ENCODE measurements at regions not wholly inside any gene's neighbourhood (a gene's known extent, or its start where the extent isn't known, plus 50 kb on each side); places are given as distances from the start of the nearest gene placed in this dataset.

DNA sequence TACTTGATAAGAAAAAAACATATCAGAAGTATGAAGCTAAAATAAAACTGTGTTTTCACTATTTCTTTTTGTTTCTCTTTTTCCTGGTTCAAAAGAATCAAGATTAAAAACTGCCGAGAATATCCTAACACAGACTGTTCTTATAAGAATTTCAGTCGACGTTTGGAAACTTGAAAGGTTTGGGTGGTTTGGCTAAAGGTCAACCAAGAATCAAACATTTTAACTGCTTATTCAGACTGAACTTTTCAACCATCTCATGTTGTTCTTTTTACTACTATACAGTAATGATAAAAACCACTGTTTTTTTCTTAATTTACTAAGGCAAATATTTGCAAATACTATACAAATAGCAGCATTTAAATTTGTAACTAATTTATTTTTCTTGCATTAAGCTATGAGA, 308.5 kb upstream of the TFPI start (continued):
- no peak for TF ChIP-seq ZNF462 (CRISPR knock-in tag; IDR thresholded peaks at IDR 0.05)
- no peak for TF ChIP-seq EZH2 (IDR thresholded peaks at IDR 0.05; ENCODE audit: low read depth, unreplicated experiment)
- no peak for TF ChIP-seq ZNF331 (CRISPR knock-in tag; IDR thresholded peaks at IDR 0.05; ENCODE audit: low read depth)
- TF ChIP-seq REST (IDR thresholded peaks at IDR 0.05; ENCODE audit: unreplicated experiment): no peak
- no peak for TF ChIP-seq EZH2phosphoT487 (IDR thresholded peaks at IDR 0.05; ENCODE audit: unreplicated experiment)

DNA sequence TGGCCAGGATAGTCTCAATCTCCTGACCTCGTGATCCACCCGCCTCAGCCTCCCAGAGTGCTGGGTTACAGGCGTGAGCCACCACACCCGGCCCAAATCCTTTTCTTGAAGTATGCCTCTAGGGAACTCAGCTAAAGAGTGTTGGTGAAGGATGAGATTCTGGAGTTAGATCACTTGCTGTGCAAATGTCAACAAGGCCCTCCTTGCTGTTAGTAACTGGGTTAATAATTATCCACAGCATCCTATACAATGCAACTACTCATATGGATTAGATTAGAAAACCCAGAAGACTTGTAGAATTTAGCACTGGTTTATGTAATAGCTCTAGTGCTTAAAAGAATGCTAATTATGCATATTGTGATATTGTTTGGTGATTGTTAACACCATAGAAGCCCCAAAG, 310.8 kb upstream of the TFPI start:
- Histone ChIP-seq H3F3A (replicated peaks; ENCODE audit: low read depth) (no peaks in the 10 kb centered on the region), H3K4me1 (ENCODE audit: insufficient read depth) (no peaks in the 10 kb centered on the region), H2AFZ (no peak overlapping the region), H3K4me3 (no peak overlapping the region), H3K27ac (ENCODE audit: low read depth) (no peak overlapping the region), H3K27me3 (ENCODE audit: insufficient read depth) (no peaks in the 10 kb centered on the region), H4K20me1 (replicated peaks; ENCODE audit: insufficient read depth) (no peaks in the 10 kb centered on the region), H3K36me3 (ENCODE audit: insufficient read depth) (no peaks in the 10 kb centered on the region), H3K79me2 (replicated peaks; ENCODE audit: insufficient read depth) (no peaks in the 10 kb centered on the region), H3K9me2 (ENCODE audit: insufficient read depth) (no peaks in the 10 kb centered on the region), H3K4me2 (no peak overlapping the region)
- Mint-ChIP-seq H3K27me3 (ENCODE audit: insufficient read depth, low read depth, poor library complexity) (peaks cover 20% of the 10 kb centered on the region), H3K36me3 (ENCODE audit: low read depth) (peaks cover 36% of the 10 kb centered on the region), H3K9me3 (peaks cover 34% of the 10 kb centered on the region), H3K4me1 (peaks cover 2% of the 10 kb centered on the region; the same call in 1 of the 3 replicates), H3K4me3 (no peak overlapping the region), H3K27ac (no peak overlapping the region)
- TF ChIP-seq NANOG (IDR thresholded peaks at IDR 0.05; ENCODE audit: borderline replicate concordance) (no peak), EZH2 (IDR thresholded peaks at IDR 0.05; ENCODE audit: low read depth, unreplicated experiment) (no peak), ETS1 (IDR thresholded peaks at IDR 0.05) (no peak)
- ATAC-seq (no peak), DNase-seq (ENCODE audit: low spot score) (no peak)
